H1 (cell line): ENCODE measurements at regions not wholly inside any gene's neighbourhood (a gene's known extent, or its start where the extent isn't known, plus 50 kb on each side); places are given as distances from the start of the nearest gene placed in this dataset.

Experiments
- CTCF ChIA-PET: fragments of 300-600 bp; sonication (Branson Sonifier 250); formaldehyde crosslinking; loops from one replicate; lab custom pipeline; 2021; ENCODE audit not compliant: partially characterized antibody; lab: Charles Lee
- POLR2A ChIA-PET: fragments of 300-600 bp; sonication (Branson Sonifier 250); formaldehyde crosslinking; loops from one replicate; lab custom pipeline; 2021; ENCODE audit warnings: inconsistent platforms; ENCODE audit not compliant: partially characterized antibody; lab: Charles Lee
- DNase-seq, 2 experiments: peaks; one replicate each; pipeline versions ENCODE4 v3.0.0 to v3.0.0-alpha.2; 2010 to 2022; ENCODE audit warnings: low spot score in 2 of 2, low read depth in 1 of 2, mixed read lengths in 1 of 2
- FAIRE-seq: peaks from 2 replicates; lab custom pipeline; 2011; peaks lifted over from hg19 to GRCh38; lab: Jason Lieb, UNC
- H2AFZ ChIP-seq: 2 replicates; pipeline ENCODE4 v1.8.1; 2012; ENCODE audit warnings: low read length, inconsistent platforms
- H2AK5ac ChIP-seq: 2 replicates; pipeline ENCODE4 v1.6.1; 2013; ENCODE audit warnings: low read depth, low read length
- H2BK120ac ChIP-seq: replicated peaks from 2 replicates; pipeline ENCODE3; 2013; ENCODE audit warnings: low read depth, low read length, inconsistent platforms
- H2BK12ac ChIP-seq: 2 replicates; pipeline ENCODE4 v1.6.1; 2013; ENCODE audit warnings: low read depth, low read length
- H2BK15ac ChIP-seq: 2 replicates; pipeline ENCODE4 v1.6.1; 2013; ENCODE audit warnings: low read length
- H2BK20ac ChIP-seq: 2 replicates; pipeline ENCODE4 v1.6.1; 2013; ENCODE audit warnings: low read length
- H2BK5ac ChIP-seq: 2 replicates; pipeline ENCODE4 v1.6.1; 2013; ENCODE audit warnings: low read depth, low read length
- H3K14ac ChIP-seq: 2 replicates; pipeline ENCODE4 v1.6.1; 2013; ENCODE audit warnings: inconsistent platforms; ENCODE audit not compliant: insufficient read length
- H3K18ac ChIP-seq: 2 replicates; pipeline ENCODE4 v1.6.1; 2013; ENCODE audit warnings: low read length; ENCODE audit errors: extremely low read depth
- H3K23ac ChIP-seq: 2 replicates; pipeline ENCODE4 v1.6.1; 2013; ENCODE audit warnings: inconsistent platforms; ENCODE audit not compliant: insufficient read length
- H3K23me2 ChIP-seq: 2 replicates; pipeline ENCODE4 v1.6.1; 2013; ENCODE audit warnings: low read depth, low read length
- H3K27ac ChIP-seq: 2 replicates; pipeline ENCODE4 v1.6.1; 2011; ENCODE audit warnings: low read depth, low read length, inconsistent platforms
- H3K27me3 ChIP-seq, 4 experiments: replicated peaks in 1 of 4; 1 replicate in 1 of 4; 2 replicates in 3 of 4; pipeline versions ENCODE4 v1.6.1 to v1.8.1; 2011 to 2013; ENCODE audit warnings: low read length in 3 of 4, mild to moderate bottlenecking in 3 of 4, inconsistent platforms in 2 of 4, mixed read lengths in 2 of 4, moderate library complexity in 1 of 4; ENCODE audit not compliant: control insufficient read depth in 3 of 4, insufficient read depth in 3 of 4; ENCODE audit errors: extremely low read depth in 1 of 4
- H3K36me3 ChIP-seq, 4 experiments: 2 replicates each; pipeline versions ENCODE4 v1.6.1 to v1.8.1; 2011 to 2013; ENCODE audit warnings: mild to moderate bottlenecking in 4 of 4, low read length in 3 of 4, moderate library complexity in 2 of 4, control low read depth in 1 of 4, inconsistent platforms in 1 of 4; ENCODE audit not compliant: insufficient read depth in 4 of 4, control insufficient read depth in 2 of 4
- H3K4ac ChIP-seq: replicated peaks from 2 replicates; pipeline ENCODE3; 2013; ENCODE audit warnings: low read length, low read depth, mixed read lengths, inconsistent platforms; ENCODE audit not compliant: insufficient read length
- H3K4me1 ChIP-seq, 4 experiments: replicated peaks in 1 of 4; 1 replicate in 1 of 4; 2 replicates in 3 of 4; pipeline versions ENCODE4 v1.6.1 to v1.8.1; 2011 to 2013; ENCODE audit warnings: low read length in 3 of 4, inconsistent platforms in 2 of 4, mixed read lengths in 1 of 4; ENCODE audit not compliant: insufficient read depth in 4 of 4, control insufficient read depth in 3 of 4
- H3K4me2 ChIP-seq, 2 experiments: 2 replicates each; pipeline versions ENCODE4 v1.6.1 to v1.8.1; 2011 to 2013; ENCODE audit warnings: low read depth in 2 of 2, low read length in 2 of 2, control low read depth in 1 of 2, inconsistent platforms in 1 of 2, mild to moderate bottlenecking in 1 of 2; ENCODE audit not compliant: insufficient read depth in 1 of 2
- H3K4me3 ChIP-seq, 4 experiments: fragments of 200-600, 300-600 bp in 1 of 4; sonication (generic), shearing (Covaris generic), sonication (Bioruptor Twin) in 1 of 4; 2 replicates each; pipeline versions ENCODE4 v1.5.1 to v1.8.1; 2011 to 2016; ENCODE audit warnings: low read length in 4 of 4, low read depth in 3 of 4, control low read depth in 2 of 4, inconsistent platforms in 2 of 4, mild to moderate bottlenecking in 2 of 4, mixed read lengths in 1 of 4, moderate library complexity in 1 of 4; ENCODE audit not compliant: insufficient read depth in 2 of 4; ENCODE audit errors: extremely low read depth in 1 of 4
- H3K56ac ChIP-seq: replicated peaks from 2 replicates; pipeline ENCODE3; 2013; ENCODE audit warnings: low read depth, mild to moderate bottlenecking, mixed read lengths, low read length, inconsistent platforms; ENCODE audit not compliant: insufficient read length
- H3K79me1 ChIP-seq: 2 replicates; pipeline ENCODE4 v1.6.1; 2013; ENCODE audit warnings: low read depth, low read length, control low read depth
- H3K79me2 ChIP-seq, 2 experiments: 2 replicates each; pipeline versions ENCODE4 v1.6.1 to v1.8.1; 2012 to 2013; ENCODE audit warnings: low read length in 2 of 2, mild to moderate bottlenecking in 2 of 2, inconsistent platforms in 1 of 2; ENCODE audit not compliant: insufficient read depth in 2 of 2, control insufficient read depth in 1 of 2
- H3K9ac ChIP-seq, 4 experiments: replicated peaks in 1 of 4; 1 replicate in 1 of 4; 2 replicates in 3 of 4; pipeline versions ENCODE4 v1.6.1 to v1.8.1; 2011 to 2013; ENCODE audit warnings: low read depth in 3 of 4, low read length in 3 of 4, control low read depth in 2 of 4, mild to moderate bottlenecking in 2 of 4, moderate library complexity in 2 of 4, inconsistent platforms in 1 of 4; ENCODE audit errors: extremely low read depth in 1 of 4
- H3K9me3 ChIP-seq, 2 experiments: 2 replicates each; pipeline versions ENCODE4 v1.6.1 to v1.8.1; 2012 to 2013; ENCODE audit warnings: mild to moderate bottlenecking in 2 of 2, moderate library complexity in 2 of 2, control low read depth in 1 of 2, inconsistent platforms in 1 of 2, low read depth in 1 of 2, low read length in 1 of 2, mixed read lengths in 1 of 2; ENCODE audit not compliant: insufficient read depth in 2 of 2
- H4K20me1 ChIP-seq, 2 experiments: replicated peaks in 1 of 2; 2 replicates each; pipeline versions ENCODE3 to v1.8.1; 2011 to 2013; ENCODE audit warnings: inconsistent platforms in 2 of 2, low read length in 2 of 2, mild to moderate bottlenecking in 1 of 2; ENCODE audit not compliant: insufficient read depth in 2 of 2, control insufficient read depth in 1 of 2
- H4K5ac ChIP-seq: 2 replicates; pipeline ENCODE4 v1.6.1; 2013; ENCODE audit warnings: low read length, low read depth, mixed read lengths, inconsistent platforms; ENCODE audit not compliant: insufficient read length
- H4K8ac ChIP-seq: 2 replicates; pipeline ENCODE4 v1.8.0; 2013; ENCODE audit warnings: mild to moderate bottlenecking, moderate library complexity, low read length, inconsistent platforms; ENCODE audit not compliant: insufficient read depth; ENCODE audit errors: extremely low read depth
- H4K91ac ChIP-seq: replicated peaks from 2 replicates; pipeline ENCODE3; 2013; ENCODE audit warnings: low read length, mixed read lengths, inconsistent platforms; ENCODE audit not compliant: insufficient read length
- BACH1 ChIP-seq: IDR thresholded peaks from 2 replicates; pipeline ENCODE4 v1.6.1; 2012; ENCODE audit warnings: low read length, improper control_type of control experiment
- CBX5 ChIP-seq: fragments of 300-800, 300-1000 bp; sonication (generic); IDR thresholded peaks from 2 replicates; pipeline ENCODE4 v1.7.1; 2016; ENCODE audit warnings: antibody characterized with exemption, low read length, low read depth
- CEBPB ChIP-seq: IDR thresholded peaks from 2 replicates; pipeline ENCODE4 v1.6.1; 2012; ENCODE audit warnings: low read depth, low read length
- CTBP2 ChIP-seq: IDR thresholded peaks from 2 replicates; pipeline ENCODE4 v1.7.0; 2011; ENCODE audit warnings: borderline replicate concordance, mild to moderate bottlenecking, moderate library complexity, mixed read lengths, low read length; ENCODE audit not compliant: insufficient read depth, insufficient read length
- EGR1 ChIP-seq: IDR thresholded peaks from 2 replicates; pipeline ENCODE4 v1.6.1; 2011; ENCODE audit warnings: low read depth, low read length, borderline replicate concordance
- KDM4A ChIP-seq: IDR thresholded peaks from one replicate; pipeline ENCODE4 v1.7.1; 2012; ENCODE audit warnings: low read depth, mild to moderate bottlenecking, moderate library complexity, low read length, inconsistent platforms; ENCODE audit not compliant: severe bottlenecking
- POLR2AphosphoS5 ChIP-seq: IDR thresholded peaks from 2 replicates; pipeline ENCODE4 v1.6.1; 2011; ENCODE audit warnings: low read depth, low read length
- RBBP5 ChIP-seq: IDR thresholded peaks from 2 replicates; pipeline ENCODE4 v1.7.1; 2012; ENCODE audit warnings: low read depth, mild to moderate bottlenecking, inconsistent platforms, low read length, moderate library complexity, borderline replicate concordance
- RXRA ChIP-seq: IDR thresholded peaks from 2 replicates; pipeline ENCODE4 v1.6.1; 2011; ENCODE audit warnings: low read depth, mild to moderate bottlenecking, low read length, moderate library complexity; ENCODE audit not compliant: insufficient read depth
- SP1 ChIP-seq: IDR thresholded peaks from 2 replicates; pipeline ENCODE4 v1.6.1; 2011; ENCODE audit warnings: low read depth, low read length
- TAF1 ChIP-seq: IDR thresholded peaks from 2 replicates; pipeline ENCODE4 v1.6.1; 2011; ENCODE audit warnings: mild to moderate bottlenecking, low read depth, low read length
- TBP ChIP-seq: IDR thresholded peaks from 2 replicates; pipeline ENCODE4 v1.6.1; 2011; ENCODE audit warnings: low read depth, low read length, improper control_type of control experiment
- USF2 ChIP-seq: IDR thresholded peaks from 2 replicates; pipeline ENCODE4 v1.6.1; 2011; ENCODE audit warnings: low read length, improper control_type of control experiment
- WGBS, 2 experiments: shearing (Covaris generic) in 1 of 2; methylation state at CpG; one replicate each; pipeline versions ENCODE4 v1.1.6 to v1.1.7; 2013 to 2015; ENCODE audit warnings: low lambda C conversion rate in 2 of 2, mixed read lengths in 2 of 2, inconsistent platforms in 1 of 2, low coverage in 1 of 2, missing lambda C conversion rate in 1 of 2; ENCODE audit not compliant: insufficient replicate concordance in 2 of 2, insufficient coverage in 1 of 2, insufficient read length in 1 of 2; ENCODE audit errors: extremely low coverage in 1 of 2, missing lambda C conversion rate in 1 of 2; 5-methylcytosine and 5-hydroxymethylcytosine counted together
- TF ChIP-seq, protein P1 (sequence below): IDR thresholded peaks from 2 replicates; pipeline ENCODE4 v1.6.1; 2012; ENCODE audit warnings: inconsistent platforms

- Histone ChIP-seq H3K36me3 (no peaks in the 10 kb centered on the region), H3K27ac (no peak overlapping the region), H2AFZ (no peak overlapping the region), H3K9me3 (peaks cover 0 to 3% of the 10 kb centered on the region in 2 experiments; a peak in 2 of 4 replicates), H3K4ac (no peak overlapping the region), H3K4me1 (peaks cover 0 to 8% (median 0%) of the 10 kb centered on the region in 4 experiments; a peak in 1 of 7 replicates), H3K56ac (no peak overlapping the region), H2BK120ac (no peak overlapping the region), H3K4me3 (no peak overlapping the region), H2BK15ac (no peak overlapping the region), H3K9ac (no peak overlapping the region), H4K91ac (no peak overlapping the region), H4K8ac (no peak overlapping the region), H3K23me2 (no peaks in the 10 kb centered on the region), H3K79me1 (no peaks in the 10 kb centered on the region), H2BK12ac (no peak overlapping the region), H3K14ac (no peak overlapping the region), H3K18ac (no peak overlapping the region), H3K27me3 (peaks cover 0 to under 1% (median 0%) of the 10 kb centered on the region in 4 experiments; a peak in 1 of 7 replicates), H2BK5ac (no peak overlapping the region), H3K4me2 (no peak overlapping the region), H4K5ac (no peak overlapping the region), H3K79me2 (no peaks in the 10 kb centered on the region), H4K20me1 (no peaks in the 10 kb centered on the region), H2BK20ac (no peak overlapping the region), H2AK5ac (no peak overlapping the region), H3K23ac (no peak overlapping the region)
- 89% methylated on average over 1 of the region's 1 CpG; no CpG with 5 or more reads in 1 of the 2 experiments for WGBS, 2 experiments
- DNase-seq (no peak), FAIRE-seq (no peak)
- POLR2A ChIA-PET = no interaction called here
- CTCF ChIA-PET = no interaction called here
- TF ChIP-seq EGR1 (no peak), CTBP2 (no peak), POLR2AphosphoS5 (no peak), BACH1 (no peak), KDM4A (no peak), RXRA (no peak), CBX5 (no peak), TBP (no peak), TAF1 (no peak), RBBP5 (no peak), SP1 (no peak), USF2 (no peak), CEBPB (no peak)
- TF ChIP-seq, protein P1, sequence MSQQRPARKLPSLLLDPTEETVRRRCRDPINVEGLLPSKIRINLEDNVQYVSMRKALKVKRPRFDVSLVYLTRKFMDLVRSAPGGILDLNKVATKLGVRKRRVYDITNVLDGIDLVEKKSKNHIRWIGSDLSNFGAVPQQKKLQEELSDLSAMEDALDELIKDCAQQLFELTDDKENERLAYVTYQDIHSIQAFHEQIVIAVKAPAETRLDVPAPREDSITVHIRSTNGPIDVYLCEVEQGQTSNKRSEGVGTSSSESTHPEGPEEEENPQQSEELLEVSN = no peak
Measured at GRCh38 chr2:81303321-81303720, 998.8 kb upstream of the LRRTM1 start.
